ENCODE measurements at regions not wholly inside any gene's neighbourhood (a gene's known extent, or its start where the extent isn't known, plus 50 kb on each side); places are given as distances from the start of the nearest gene placed in this dataset.

GRCh38 chr15:87527875-87528274 lies 728.7 kb downstream of the NTRK3 start:
- no peaks in the 10 kb centered on the region for H3K36me3 ChIP-seq
- no peak for DNase-seq
- H3K9me3 ChIP-seq = no peaks in the 10 kb centered on the region
- ATAC-seq = no peak
- intact Hi-C loops (cut with DNase I) = no loop called here
- no peak overlapping the region for H3K4me3 ChIP-seq
- H3K4me1 ChIP-seq = no peaks in the 10 kb centered on the region
- no peak for TF ChIP-seq CTCF (IDR thresholded peaks at IDR 0.05)
- no peak overlapping the region for H3K27ac ChIP-seq
- no peaks in the 10 kb centered on the region for H3K27me3 ChIP-seq

DNA sequence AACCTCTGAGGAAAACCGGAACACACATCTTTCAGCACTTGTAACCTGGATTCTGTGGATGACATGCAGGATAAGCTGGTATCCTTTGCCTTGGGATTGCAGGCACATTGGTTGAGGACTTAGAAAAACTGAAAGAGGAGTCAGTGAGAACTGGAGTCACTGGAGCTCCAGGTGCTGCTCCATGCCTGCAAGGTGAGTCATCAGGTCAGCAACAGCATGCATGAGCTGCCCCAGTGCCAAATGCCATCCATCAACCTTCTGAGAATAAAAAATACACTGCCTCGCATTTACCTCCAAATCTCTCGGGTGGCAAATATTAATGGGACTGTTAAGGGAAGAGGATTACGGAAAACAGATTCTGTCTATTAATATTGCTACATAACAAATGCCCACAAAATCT lies 729.1 kb downstream of the NTRK3 start:
- Histone ChIP-seq H3K27me3 (no peaks in the 10 kb centered on the region), H3K4me3 (no peak overlapping the region), H3K36me3 (no peaks in the 10 kb centered on the region), H3K9me3 (no peaks in the 10 kb centered on the region), H3K4me1 (no peaks in the 10 kb centered on the region), H3K27ac (no peak overlapping the region)
- intact Hi-C loops (cut with DNase I) = no loop called here
- ATAC-seq (no peak), DNase-seq (no peak)
- TF ChIP-seq CTCF (IDR thresholded peaks at IDR 0.05) = no peak

DNA sequence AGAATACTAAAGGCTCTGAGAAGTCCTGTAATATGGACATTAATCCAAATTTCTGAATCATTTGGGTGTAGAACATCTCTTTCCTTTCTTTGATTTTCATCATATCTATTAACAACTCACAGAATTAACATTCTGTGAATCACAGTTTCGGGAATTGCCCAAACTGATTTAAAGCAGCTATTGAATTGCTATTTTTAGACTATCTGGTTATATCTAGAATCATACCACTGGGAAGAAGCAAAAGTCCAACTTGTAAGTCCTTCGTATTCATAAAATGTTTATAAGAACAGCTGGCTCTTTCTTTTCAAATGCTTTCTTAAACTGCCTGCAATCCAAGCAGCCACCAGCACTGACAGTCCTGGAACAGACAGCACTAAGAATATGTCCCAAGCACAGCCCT lies 733.0 kb downstream of the NTRK3 start:
- no peaks in the 10 kb centered on the region for H3K9me3 ChIP-seq
- ATAC-seq (no peak), DNase-seq (no peak)
- no peaks in the 10 kb centered on the region for H3K4me1 ChIP-seq
- H3K27me3 ChIP-seq = no peaks in the 10 kb centered on the region
- intact Hi-C loops (cut with DNase I) = no loop called here
- no peak for TF ChIP-seq CTCF (IDR thresholded peaks at IDR 0.05)
- H3K27ac ChIP-seq = no peak overlapping the region
- no peak overlapping the region for H3K4me3 ChIP-seq
- no peaks in the 10 kb centered on the region for H3K36me3 ChIP-seq

DNA sequence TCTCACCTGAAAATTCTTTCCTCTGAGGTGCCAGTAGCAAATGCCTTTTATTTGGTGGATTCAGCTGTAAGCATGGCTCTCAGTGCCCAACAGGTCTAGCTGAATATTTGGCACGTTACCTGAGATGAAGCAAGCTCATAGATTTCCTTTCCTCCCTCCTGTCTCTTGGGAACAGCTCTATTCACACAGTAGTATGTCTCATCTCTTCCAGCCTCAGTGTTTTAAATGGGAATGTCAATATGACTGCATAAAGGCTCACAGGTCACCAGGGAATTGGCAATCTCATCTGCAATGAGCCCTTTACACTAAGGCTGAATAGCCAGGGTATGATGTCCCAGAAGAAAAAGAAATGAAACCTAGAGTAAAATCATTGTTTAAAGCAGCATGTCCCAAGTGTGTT lies 733.5 kb downstream of the NTRK3 start:
- H3K36me3 ChIP-seq = no peaks in the 10 kb centered on the region
- TF ChIP-seq CTCF (IDR thresholded peaks at IDR 0.05) = no peak
- no peaks in the 10 kb centered on the region for H3K27me3 ChIP-seq
- ATAC-seq (no peak), DNase-seq (no peak)
- H3K9me3 ChIP-seq = no peaks in the 10 kb centered on the region
- no peak overlapping the region for H3K27ac ChIP-seq
- no peaks in the 10 kb centered on the region for H3K4me1 ChIP-seq
- intact Hi-C loops (cut with DNase I) = no loop called here
- no peak overlapping the region for H3K4me3 ChIP-seq

GRCh38 chr15:87518957-87519356 lies 737.6 kb downstream of the NTRK3 start:
- intact Hi-C loops (cut with DNase I) = no loop called here
- no peaks in the 10 kb centered on the region for H3K4me1 ChIP-seq
- TF ChIP-seq CTCF (IDR thresholded peaks at IDR 0.05) = no peak
- no peaks in the 10 kb centered on the region for H3K9me3 ChIP-seq
- no peak for DNase-seq
- no peak overlapping the region for H3K27ac ChIP-seq
- H3K27me3 ChIP-seq = no peaks in the 10 kb centered on the region
- ATAC-seq = no peak
- H3K36me3 ChIP-seq = no peaks in the 10 kb centered on the region
- H3K4me3 ChIP-seq = no peak overlapping the region

DNA sequence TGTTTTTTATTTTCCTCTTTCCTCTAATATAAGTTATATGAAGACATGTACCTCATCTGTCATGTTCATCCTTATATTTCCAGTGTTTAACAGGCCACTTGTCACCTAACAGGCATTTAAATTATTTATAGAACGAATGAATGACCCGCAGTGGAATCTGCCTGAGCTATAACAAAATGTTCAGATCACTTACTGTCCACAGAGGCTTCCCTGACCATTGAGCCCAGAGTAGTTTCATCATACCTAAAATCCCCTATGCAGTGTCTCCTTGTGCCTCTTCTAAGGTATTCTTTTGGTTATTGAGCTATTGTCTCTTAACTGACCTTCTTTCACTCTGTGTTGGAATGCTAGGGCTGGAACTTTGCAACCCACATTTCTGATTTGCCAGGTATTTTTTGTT lies 748.5 kb downstream of the NTRK3 start:
- DNase-seq = no peak
- Histone ChIP-seq H3K36me3 (no peaks in the 10 kb centered on the region), H3K27ac (no peak overlapping the region), H3K4me1 (no peaks in the 10 kb centered on the region), H3K9me3 (no peaks in the 10 kb centered on the region), H3K4me3 (no peak overlapping the region), H3K27me3 (no peaks in the 10 kb centered on the region)
- ATAC-seq = no peak
- TF ChIP-seq CTCF (IDR thresholded peaks at IDR 0.05) = no peak
- intact Hi-C loops (cut with DNase I) = no loop called here
